Thoracic aorta (tissue), 2 donors: ENCODE measurements at regions not wholly inside any gene's neighbourhood (a gene's known extent, or its start where the extent isn't known, plus 50 kb on each side); places are given as distances from the start of the nearest gene placed in this dataset.

ENCODE experiments used
- ATAC-seq: fragments of 150-250 bp; one replicate; pipeline ENCODE4 v1.8.0; 2017; ENCODE audit warnings: low read depth; ENCODE audit not compliant: insufficient number of reproducible peaks, low FRiP score
- DNase-seq: peaks from one replicate; pipeline ENCODE4 v3.0.0-alpha.2; 2020; ENCODE audit warnings: low spot score
- H3K27ac ChIP-seq, 2 donors: fragments of 200-600 bp; sonication (generic); 1 replicate in 1 of 2; 2 replicates in 1 of 2; pipeline ENCODE4 v1.5.1; 2016; ENCODE audit warnings: mild to moderate bottlenecking in 2 of 2, moderate library complexity in 2 of 2
- H3K27me3 ChIP-seq: fragments of 200-600 bp; sonication (generic); replicated peaks from 2 replicates; pipeline ENCODE4 v1.6.0; 2016; ENCODE audit warnings: mild to moderate bottlenecking; ENCODE audit not compliant: insufficient read depth
- H3K36me3 ChIP-seq: fragments of 200-600 bp; sonication (generic); one replicate; pipeline ENCODE4 v1.5.1; 2016
- H3K4me1 ChIP-seq, 2 donors: fragments of 200-600 bp; sonication (generic); 1 replicate in 1 of 2; 2 replicates in 1 of 2; pipeline versions ENCODE4 v1.5.1 to v1.6.0; 2016; ENCODE audit warnings: low read depth in 2 of 2, mild to moderate bottlenecking in 1 of 2; ENCODE audit not compliant: control insufficient read depth in 1 of 2
- H3K4me3 ChIP-seq: fragments of 200-600 bp; sonication (generic); 2 replicates; pipeline ENCODE4 v1.5.1; 2016; ENCODE audit warnings: mild to moderate bottlenecking
- H3K9me3 ChIP-seq: fragments of 200-600 bp; sonication (generic); 2 replicates; pipeline ENCODE4 v1.5.1; 2016
- TF ChIP-seq, protein P1 (sequence below): fragments of 200-600 bp; sonication (generic); IDR thresholded peaks from one replicate; pipeline ENCODE4 v1.5.1; 2019; ENCODE audit warnings: antibody characterized with exemption

DNA sequence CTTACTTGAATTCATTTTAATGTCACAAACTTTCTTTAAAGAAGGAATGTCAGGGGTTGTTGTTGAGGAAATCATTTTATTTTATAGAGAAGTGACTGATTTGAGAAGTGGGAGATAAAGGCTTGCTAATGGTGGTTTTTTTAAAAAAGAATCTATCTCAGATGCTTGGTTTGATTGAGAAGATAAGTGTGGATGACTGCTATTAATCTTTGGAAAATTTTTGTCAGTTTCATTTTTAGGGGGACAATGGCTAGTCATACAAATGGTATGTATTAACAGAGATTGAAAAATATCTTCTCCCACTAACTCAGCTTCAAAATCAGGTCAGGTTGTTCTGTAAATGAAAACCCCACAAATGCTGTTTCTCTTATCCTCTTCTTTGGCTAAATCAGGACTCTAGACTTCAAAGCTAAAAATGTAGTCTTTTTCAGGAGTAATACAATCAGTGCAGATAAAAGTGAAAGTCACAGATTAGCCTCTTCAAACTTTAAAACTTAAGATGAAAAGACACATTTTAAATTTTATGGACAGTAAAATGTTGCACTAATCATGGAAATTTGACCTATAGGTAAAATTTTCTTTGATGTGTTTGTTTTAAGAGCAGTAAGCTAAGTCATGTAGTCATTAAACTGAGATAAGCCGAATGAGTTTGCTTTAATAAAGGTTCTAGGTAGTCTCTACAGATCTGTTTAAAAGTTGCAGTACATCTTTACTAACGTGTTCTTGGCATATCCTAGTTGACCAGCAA is 674.2 kb upstream of the VRK2 start:
- H3K27me3 ChIP-seq, result no peaks in the 10 kb centered on the region
- ATAC-seq (no peak), DNase-seq (no peak)
- no peaks in the 10 kb centered on the region for H3K9me3 ChIP-seq
- no peak overlapping the region for H3K27ac ChIP-seq
- TF ChIP-seq, protein P1, sequence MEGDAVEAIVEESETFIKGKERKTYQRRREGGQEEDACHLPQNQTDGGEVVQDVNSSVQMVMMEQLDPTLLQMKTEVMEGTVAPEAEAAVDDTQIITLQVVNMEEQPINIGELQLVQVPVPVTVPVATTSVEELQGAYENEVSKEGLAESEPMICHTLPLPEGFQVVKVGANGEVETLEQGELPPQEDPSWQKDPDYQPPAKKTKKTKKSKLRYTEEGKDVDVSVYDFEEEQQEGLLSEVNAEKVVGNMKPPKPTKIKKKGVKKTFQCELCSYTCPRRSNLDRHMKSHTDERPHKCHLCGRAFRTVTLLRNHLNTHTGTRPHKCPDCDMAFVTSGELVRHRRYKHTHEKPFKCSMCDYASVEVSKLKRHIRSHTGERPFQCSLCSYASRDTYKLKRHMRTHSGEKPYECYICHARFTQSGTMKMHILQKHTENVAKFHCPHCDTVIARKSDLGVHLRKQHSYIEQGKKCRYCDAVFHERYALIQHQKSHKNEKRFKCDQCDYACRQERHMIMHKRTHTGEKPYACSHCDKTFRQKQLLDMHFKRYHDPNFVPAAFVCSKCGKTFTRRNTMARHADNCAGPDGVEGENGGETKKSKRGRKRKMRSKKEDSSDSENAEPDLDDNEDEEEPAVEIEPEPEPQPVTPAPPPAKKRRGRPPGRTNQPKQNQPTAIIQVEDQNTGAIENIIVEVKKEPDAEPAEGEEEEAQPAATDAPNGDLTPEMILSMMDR, result no peak
- no peaks in the 10 kb centered on the region for H3K36me3 ChIP-seq
- no peaks in the 10 kb centered on the region for H3K4me1 ChIP-seq
- H3K4me3 ChIP-seq, result no peak overlapping the region

DNA sequence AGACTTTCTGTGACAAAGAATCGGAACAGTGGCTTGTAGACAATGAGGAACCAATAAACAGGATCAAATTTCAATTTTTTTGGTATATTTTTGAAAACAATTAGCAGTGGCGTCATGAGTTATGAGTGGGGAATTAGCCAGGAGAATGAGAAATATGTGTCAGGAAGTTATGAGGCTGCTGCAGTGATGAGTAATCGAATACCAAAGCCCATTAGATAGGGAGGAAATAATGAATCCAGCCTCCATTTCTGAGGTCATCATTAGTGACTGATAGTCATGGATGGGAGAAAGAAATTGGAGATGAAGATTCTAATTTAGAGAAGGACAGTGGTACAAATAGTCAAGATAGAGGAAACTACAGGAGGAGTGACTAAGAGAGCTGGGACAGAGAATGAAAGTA is 673.1 kb upstream of the VRK2 start:
- ATAC-seq (no peak), DNase-seq (no peak)
- H3K27me3 ChIP-seq, result no peaks in the 10 kb centered on the region
- no peaks in the 10 kb centered on the region for H3K9me3 ChIP-seq
- H3K36me3 ChIP-seq, result no peaks in the 10 kb centered on the region
- no peak overlapping the region for H3K27ac ChIP-seq
- TF ChIP-seq, protein P1, result no peak
- no peak overlapping the region for H3K4me3 ChIP-seq
- no peaks in the 10 kb centered on the region for H3K4me1 ChIP-seq

DNA sequence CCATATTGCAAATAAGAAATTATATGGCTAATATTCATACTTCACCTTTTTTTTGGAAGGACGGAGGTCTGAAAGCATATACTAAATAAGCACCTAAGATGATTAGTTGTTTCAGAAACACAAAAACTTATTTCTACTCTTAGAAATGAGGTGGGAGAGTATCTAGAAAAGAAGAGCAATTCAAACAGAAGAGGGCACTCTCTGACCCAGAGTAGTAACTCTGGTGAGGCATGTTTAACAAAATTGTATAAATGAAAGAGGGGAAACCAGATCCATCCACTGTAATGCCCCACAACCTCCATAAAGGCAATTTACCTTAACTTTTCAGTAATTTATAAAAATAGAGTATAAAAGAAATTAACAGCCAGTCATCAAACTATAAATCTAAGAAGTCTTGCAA is 669.6 kb upstream of the VRK2 start:
- no peaks in the 10 kb centered on the region for H3K36me3 ChIP-seq
- TF ChIP-seq, protein P1, result no peak
- H3K27me3 ChIP-seq, result no peaks in the 10 kb centered on the region
- H3K4me1 ChIP-seq, result no peaks in the 10 kb centered on the region
- no peak overlapping the region for H3K27ac ChIP-seq
- DNase-seq (no peak), ATAC-seq (no peak)
- no peak overlapping the region for H3K4me3 ChIP-seq
- H3K9me3 ChIP-seq, result no peaks in the 10 kb centered on the region

DNA sequence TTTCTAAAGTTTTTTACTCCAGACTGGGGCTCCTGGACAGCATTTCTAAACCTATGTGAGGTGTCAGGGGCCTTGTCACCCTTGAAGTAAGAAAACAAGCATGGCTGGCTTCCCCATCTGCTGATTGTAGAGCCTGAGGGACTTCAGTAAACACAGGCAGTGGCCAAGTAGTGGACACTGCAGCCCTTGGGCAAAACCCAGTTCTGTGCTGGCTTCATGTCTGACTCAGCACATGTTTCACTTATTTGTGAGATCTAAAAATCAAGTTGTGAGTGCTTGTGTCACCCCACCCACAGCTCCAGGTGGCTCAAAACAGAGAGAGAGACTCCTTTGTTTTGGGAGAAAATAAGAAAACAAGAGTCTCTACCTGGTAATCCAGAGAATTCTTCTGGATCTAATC is 660.3 kb upstream of the VRK2 start:
- no peaks in the 10 kb centered on the region for H3K4me1 ChIP-seq
- H3K27me3 ChIP-seq, result no peaks in the 10 kb centered on the region
- DNase-seq, result no peak
- TF ChIP-seq, protein P1, result no peak
- no peak for ATAC-seq
- no peak overlapping the region for H3K27ac ChIP-seq
- H3K36me3 ChIP-seq, result no peaks in the 10 kb centered on the region
- H3K4me3 ChIP-seq, result no peak overlapping the region
- no peaks in the 10 kb centered on the region for H3K9me3 ChIP-seq

DNA sequence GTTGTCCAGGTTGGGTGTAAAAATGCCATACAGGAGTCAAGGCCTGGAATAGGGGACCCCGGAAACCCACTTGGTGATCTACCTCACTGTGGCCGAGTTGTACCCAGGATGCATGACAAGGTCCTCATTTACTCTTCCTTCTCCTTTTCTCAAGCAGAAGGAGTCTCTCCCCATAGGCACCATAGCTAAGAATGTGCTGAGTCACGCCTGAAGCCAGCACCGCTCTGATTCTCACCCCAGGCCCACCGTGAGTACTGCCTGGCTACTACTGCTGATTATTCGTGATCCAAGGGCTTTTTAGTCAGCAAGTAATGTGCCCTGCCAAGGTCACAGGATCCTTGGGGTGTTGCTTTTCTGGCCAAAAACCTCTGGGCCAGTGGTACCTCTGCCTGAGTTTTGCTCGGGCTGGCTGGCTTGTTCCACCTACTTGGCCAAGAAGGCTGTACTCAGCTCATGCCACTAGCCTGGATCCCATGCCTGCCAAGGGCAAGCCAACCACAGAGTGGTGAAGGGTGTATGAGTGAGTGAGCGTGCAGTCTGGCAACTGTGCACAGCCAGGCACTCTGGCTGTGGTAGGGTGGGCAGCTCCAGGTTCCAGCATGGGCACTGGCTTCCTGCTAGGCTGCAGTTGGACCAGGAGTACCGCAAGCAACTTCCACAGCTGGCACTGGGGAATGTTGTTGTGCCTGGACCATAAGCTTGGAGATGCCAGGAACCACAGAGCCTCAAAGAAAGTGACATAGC is 650.1 kb upstream of the VRK2 start:
- TF ChIP-seq, protein P1, result no peak
- Histone ChIP-seq H3K9me3 (no peaks in the 10 kb centered on the region), H3K27ac (no peak overlapping the region), H3K36me3 (no peaks in the 10 kb centered on the region), H3K4me1 (no peaks in the 10 kb centered on the region), H3K4me3 (no peak overlapping the region), H3K27me3 (no peaks in the 10 kb centered on the region)
- DNase-seq, result no peak
- no peak for ATAC-seq
